ENCODE measurements at regions not wholly inside any gene's neighbourhood (a gene's known extent, or its start where the extent isn't known, plus 50 kb on each side); places are given as distances from the start of the nearest gene placed in this dataset.

DNA sequence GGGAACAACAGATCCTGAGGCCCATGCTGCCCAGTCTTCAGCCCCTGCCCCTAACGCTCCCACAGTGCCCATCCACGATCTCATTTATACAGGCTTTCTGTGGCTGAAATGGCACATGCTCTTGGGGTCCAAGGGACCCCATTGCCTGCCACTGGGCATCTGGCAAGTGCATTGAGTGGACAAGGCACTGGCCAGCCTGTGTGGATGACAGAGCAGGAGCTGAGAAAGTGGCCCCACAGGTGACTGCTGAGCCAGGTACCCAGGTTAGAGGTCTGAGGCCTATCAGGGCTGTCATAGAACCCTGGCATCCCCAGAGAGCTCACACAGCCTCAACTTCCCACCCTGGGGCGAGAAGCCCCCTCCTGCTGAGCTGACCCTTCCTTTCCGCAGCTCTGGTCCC, 86.0 kb upstream of the NXT1 start:
- TF ChIP-seq CTCF (IDR thresholded peaks at IDR 0.05) (no peak), EZH2 (IDR thresholded peaks at IDR 0.05; ENCODE audit: borderline replicate concordance, insufficient read depth, low read depth, low read length, poor library complexity, severe bottlenecking) (no peak)
